ENCODE measurements at regions not wholly inside any gene's neighbourhood (a gene's known extent, or its start where the extent isn't known, plus 50 kb on each side); places are given as distances from the start of the nearest gene placed in this dataset.

DNA sequence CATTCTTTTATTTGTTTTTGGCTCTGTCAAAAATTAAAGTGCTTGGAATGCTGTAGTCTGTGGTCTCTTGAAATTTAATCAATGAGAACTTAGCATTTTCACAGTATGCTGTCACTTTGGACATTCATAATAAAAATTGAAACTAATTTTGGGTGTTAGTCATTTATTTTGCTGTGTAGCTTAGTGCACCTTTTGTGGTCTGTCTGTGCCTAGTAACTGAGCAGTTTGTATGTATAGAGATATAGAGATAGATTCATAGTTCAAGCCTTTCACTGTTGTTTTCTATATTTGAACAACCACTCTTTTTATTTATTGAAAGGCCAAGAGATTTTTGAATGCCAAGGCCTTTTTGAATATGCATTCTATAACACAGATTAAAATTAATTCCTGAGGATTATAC is 86.4 kb upstream of the TIAM2 start:
- TF ChIP-seq, protein P1, sequence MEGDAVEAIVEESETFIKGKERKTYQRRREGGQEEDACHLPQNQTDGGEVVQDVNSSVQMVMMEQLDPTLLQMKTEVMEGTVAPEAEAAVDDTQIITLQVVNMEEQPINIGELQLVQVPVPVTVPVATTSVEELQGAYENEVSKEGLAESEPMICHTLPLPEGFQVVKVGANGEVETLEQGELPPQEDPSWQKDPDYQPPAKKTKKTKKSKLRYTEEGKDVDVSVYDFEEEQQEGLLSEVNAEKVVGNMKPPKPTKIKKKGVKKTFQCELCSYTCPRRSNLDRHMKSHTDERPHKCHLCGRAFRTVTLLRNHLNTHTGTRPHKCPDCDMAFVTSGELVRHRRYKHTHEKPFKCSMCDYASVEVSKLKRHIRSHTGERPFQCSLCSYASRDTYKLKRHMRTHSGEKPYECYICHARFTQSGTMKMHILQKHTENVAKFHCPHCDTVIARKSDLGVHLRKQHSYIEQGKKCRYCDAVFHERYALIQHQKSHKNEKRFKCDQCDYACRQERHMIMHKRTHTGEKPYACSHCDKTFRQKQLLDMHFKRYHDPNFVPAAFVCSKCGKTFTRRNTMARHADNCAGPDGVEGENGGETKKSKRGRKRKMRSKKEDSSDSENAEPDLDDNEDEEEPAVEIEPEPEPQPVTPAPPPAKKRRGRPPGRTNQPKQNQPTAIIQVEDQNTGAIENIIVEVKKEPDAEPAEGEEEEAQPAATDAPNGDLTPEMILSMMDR (conservative IDR thresholded peaks at IDR 0.05; ENCODE audit: low read length), result no peak
- no peak for TF ChIP-seq EZH2phosphoT487 (IDR thresholded peaks at IDR 0.05; ENCODE audit: borderline replicate concordance, low read depth, low read length)

Data from OCI-LY7 (cell line).